ENCODE measurements at regions not wholly inside any gene's neighbourhood (a gene's known extent, or its start where the extent isn't known, plus 50 kb on each side); places are given as distances from the start of the nearest gene placed in this dataset.
"Not testable (repeated sequence)": the region's sequence is repeated elsewhere in the genome, so short reads cannot be mapped to it uniquely, and the experiment has no call there.

DNA sequence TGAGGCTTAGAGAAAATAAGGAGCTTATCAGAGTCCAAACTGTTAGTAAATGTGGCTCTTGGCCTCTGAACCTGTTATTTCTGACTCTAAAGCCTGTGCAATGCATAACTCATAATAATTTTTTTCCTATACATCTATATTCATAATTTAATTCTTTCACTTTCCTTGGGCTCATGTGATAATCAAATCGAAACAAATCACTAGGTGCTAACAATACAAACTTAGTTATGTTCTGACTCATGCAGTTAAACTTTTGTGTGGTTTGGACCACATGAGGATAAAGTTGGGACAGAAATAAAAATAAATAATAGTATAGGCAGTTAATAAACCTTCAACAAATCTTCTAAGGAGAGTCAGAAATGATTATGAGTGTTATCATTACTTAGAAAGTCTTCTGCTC, 1629.0 kb downstream of the OLFM4 start:
- ChIA-PET CTCF (no interaction called here), POLR2A (no interaction called here)

DNA sequence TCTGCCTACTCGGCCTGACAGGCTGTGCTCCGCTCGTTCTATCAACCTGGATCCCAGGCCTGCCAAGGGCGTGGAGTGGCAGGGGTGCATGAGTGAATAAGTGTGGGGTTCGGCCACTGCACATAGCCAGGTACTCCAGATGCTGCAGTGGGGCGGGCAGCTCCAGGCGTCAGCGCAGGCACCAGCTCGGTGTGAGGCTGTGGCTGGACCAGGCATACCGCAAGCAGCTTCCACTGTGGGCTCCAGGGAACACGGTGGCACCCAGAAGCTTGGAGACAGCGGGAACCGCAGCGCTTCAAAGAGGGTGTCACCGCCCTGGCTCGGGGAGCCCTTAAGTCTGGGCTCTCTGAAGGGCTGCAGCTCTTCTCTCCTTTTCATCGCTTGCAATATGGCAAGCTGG, 1630.2 kb downstream of the OLFM4 start:
- ChIA-PET POLR2A (no interaction called here), CTCF (no interaction called here)

DNA sequence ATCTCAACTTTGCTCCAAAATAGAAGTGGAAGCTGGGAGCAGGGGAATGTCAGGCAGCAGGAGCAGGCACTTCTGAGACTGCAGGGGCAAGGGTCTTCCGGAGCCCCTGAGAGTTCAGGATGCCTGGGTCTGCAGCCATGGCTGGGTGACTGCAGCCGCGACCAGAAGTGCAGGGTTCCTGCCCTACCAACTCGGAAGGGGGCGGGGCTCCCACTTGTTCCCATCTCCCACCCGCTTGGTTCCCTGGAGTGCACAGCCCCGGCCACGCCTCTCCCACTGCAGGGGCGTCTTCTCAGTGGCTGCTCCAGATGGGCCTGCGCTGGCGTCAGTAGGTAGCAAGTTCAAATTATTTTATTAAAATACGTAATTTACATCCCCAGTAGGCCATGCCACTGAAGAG, 1631.7 kb downstream of the OLFM4 start:
- CTCF ChIA-PET = no interaction called here
- POLR2A ChIA-PET = no interaction called here

DNA sequence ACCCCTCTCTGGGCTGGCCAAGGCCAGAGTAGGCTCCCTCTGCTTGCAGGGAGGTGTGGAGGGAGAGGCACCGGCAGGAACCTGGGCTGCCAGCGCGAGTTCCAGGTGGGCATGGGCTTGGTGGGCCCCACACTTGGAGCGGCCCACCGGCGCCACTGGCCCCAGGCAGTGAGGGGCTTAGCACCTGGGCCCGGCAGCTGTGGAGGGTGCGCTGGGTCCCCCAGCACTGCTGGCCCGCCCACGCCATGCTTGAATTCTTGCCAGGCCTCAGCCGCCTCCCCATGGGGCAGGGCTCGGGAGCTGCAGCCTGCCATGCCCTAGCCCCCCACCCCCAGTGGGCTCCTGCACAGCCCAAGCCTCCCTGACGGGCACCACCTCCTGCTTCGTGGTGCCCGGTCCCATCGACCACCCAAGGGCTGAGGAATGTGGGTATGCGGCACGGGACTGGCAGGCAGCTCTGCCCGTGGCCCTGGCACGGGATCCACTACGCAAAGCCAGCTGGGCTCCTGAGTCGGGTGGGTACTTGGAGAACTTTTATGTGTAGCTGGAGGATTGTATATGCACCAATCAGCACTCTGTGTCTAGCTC, 1648.0 kb downstream of the OLFM4 start:
- ChIA-PET POLR2A (no interaction called here), CTCF (no interaction called here)

DNA sequence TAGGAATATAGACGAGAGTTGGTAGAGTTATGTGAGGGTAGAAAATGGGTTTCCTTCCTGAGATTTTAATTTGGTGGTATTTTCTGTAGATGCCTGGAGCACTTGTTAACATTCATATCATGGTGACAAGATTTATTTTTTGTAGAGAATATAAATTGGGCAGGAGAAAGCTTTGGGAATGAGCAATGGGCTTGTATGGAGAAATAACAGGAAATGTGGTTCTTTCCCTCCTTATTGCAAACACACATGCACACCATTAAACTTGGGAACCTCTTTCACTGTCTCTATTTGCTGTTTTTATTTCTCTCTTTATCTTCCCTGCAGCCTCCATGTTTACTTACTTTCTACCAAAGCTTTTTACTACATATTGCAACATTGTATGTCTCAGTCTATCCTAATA, 1653.6 kb downstream of the OLFM4 start:
- POLR2A ChIA-PET = no interaction called here
- CTCF ChIA-PET = no interaction called here

DNA sequence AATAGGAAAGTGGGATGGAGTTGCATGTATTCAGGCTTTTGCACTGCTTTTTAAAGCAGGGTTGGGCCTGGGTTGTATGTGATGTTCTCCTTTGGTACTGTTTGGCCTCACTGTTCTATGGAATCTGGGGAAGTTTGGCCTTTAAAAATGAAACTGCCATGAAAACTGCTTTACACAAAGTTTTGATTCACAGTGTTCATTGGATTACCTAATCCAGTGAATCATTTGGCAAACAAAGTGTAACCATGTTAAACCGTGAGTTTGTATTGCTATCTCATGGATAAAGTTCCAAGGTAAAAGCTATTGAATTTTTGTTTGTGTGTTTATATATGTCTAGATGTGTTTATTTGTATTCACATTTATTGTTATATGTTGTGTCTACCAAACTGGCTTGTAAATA, 1658.6 kb downstream of the OLFM4 start:
- ChIA-PET POLR2A (no interaction called here), CTCF (no interaction called here)

DNA sequence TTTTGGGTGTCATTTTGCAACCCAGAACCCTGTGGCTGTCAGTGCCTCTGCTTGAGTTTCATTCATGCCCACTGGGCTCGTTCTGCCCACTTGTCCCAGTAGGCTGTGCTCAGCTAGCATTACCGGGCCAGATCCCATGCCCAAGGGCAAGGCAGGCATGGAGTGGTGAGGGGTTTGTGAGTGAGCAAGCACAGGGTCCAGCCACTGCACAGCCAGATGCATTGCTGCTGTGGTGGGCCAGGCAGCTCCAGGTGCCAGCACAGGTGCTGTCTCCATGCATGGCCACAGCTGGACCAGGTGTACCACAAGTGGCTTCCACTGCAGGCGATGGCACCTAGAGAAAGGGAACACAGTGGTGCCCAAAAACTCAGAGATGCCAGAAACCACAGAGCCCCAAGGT, 1671.2 kb downstream of the OLFM4 start:
- ChIA-PET POLR2A (no interaction called here), CTCF (no interaction called here)

DNA sequence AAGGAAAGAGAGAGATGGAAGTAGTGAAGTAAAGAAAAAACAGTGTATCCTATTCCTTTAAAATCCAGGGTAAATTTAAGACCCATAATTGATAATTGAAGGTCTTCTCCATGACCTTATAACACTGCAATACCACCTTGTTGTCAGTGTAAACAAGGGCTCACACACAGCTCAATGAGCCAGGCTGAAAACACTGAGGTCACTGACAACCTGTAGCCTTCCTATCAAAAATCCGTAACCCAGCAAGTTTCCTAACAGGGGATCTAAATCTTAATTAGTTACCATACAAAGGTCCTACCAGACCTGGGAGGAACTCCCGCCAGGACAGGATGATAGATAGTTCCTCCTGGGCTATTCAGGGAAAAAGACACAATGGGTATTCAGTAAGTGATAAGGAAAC, 1677.1 kb downstream of the OLFM4 start:
- CTCF ChIA-PET = no interaction called here
- POLR2A ChIA-PET = no interaction called here

DNA sequence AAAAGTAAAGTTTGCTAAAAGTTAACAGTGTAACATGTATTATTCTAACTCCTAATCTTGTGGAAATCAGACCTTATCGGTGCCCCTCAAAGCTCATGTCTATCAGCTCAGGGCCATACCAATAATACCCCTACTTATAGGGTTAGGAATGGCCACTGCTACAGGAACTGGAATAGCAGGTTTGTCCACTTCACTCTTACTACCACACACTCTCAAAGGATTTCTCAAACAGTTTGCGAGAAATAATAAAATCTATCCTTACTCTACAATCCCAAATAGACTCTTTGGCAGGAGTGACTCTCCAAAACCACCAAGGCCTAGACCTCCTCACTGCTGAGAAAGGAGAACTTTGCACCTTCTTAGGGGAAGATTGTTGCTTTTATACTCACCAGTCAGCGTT, 1677.7 kb downstream of the OLFM4 start:
- POLR2A ChIA-PET = no interaction called here
- CTCF ChIA-PET = no interaction called here

DNA sequence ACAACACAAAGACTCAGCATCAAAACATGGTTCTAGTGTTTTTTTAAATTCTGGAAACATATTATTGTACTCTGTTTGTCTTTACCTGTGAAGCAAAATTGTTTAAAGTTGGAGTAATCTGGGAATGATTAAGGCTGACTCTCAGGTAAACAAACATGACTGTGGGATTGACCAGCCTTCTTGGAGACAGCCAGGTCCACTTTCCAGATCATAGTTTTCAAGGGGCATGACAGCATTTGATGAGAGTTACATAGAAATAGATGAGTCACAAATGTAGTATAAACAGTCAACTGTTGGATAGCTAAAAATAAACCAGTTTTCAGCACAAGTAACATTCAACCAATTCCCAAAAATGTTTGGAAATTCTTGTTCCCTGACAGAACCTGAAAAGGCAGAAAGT, 1680.9 kb downstream of the OLFM4 start:
- CTCF ChIA-PET = no interaction called here
- POLR2A ChIA-PET = no interaction called here

DNA sequence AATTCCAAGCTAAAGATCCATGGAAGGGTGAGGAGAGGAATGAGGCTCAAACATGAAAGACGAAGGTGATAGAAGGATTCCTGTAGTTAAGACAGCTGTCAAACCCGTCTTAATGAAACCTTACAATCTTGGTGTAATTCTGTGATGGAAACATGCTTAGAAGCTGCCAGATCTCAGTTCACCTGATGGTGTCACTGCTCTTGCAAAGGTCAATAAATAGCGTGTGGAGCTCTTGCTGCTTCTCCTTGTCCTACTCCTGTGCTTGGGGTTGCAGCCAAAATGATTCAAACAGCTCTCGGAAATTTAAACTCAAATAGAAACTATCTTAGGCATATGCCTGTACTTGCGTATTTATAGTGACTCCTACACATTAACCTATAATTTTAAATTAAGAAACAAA, 1705.0 kb downstream of the OLFM4 start:
- ChIA-PET POLR2A (no interaction called here), CTCF (no interaction called here)

DNA sequence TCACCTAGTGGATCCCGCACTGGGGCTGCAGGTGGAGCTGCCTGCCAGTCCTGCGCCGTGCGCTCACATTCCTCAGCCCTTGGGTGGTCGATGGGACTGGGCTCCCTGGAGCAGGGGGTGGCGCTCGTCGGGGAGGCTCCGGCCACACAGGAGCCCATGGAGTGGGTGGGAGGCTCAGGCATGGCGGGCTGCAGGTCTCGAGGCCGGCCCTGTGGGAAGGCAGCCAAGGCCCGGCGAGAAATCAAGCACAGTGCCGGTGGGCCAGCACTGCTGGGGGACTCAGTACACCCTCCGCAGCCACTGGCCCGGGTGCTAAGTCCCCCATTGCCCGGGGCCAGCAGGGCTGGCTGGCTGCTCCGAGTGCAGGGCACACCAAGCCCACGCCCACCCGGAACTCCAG, 1708.6 kb downstream of the OLFM4 start:
- CTCF ChIA-PET, POLR2A ChIA-PET: not testable (repeated sequence)

DNA sequence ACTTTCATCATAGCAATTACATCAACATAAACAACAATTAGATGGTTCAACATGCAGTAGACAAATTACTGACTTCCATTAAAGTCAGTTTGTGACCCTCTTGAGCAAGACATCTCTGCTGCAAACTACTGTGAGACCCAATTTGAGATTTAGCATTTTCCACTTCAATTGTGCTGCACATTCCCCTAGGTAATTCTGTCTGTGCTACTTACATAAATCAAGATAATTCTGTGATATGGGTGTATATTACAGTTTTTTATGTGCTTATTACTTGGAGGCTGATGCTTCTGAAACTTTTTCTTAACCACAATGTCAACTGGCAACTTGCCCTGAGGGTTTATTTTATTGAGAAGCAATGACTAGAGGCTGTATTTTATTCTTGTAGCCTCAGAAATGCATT, 1714.4 kb downstream of the OLFM4 start:
- POLR2A ChIA-PET = no interaction called here
- CTCF ChIA-PET = no interaction called here

DNA sequence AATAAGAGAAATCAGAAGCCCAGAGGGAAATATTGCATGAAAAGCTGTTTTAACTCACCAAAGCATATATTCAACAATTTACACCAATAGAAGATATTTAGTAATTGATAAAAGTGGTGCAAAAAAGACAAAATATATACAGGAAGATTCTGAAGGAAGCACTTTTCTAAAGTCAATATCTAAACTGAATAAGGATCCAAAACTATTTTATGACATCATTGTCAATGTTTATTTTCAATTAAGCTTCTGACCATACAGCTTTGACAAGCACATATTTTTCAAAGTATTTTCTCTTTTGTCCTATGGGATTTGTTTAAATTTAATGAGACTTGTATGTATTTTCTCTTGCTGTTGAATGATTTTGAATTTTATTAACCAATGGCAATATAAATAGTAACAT, 1716.1 kb downstream of the OLFM4 start:
- ChIA-PET CTCF (no interaction called here), POLR2A (no interaction called here)

DNA sequence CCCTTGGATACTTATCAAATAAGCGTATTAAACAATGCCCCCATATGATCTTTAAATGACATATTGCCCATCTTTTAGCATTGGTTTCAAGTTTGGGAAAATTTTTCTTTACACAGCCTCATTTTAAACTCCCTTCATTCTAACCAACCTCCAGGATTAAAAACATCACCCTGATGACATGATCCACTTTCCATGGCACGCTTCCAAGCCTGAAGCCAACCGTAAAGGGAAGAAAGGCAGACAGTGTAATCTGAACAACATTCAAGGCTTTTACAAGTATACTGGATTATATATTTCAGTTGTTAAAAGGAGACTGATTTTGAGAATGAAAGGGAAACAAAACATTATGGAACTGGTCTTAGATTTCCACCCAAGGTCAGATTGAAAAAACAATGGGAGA, 1721.9 kb downstream of the OLFM4 start:
- CTCF ChIA-PET = no interaction called here
- POLR2A ChIA-PET = no interaction called here

DNA sequence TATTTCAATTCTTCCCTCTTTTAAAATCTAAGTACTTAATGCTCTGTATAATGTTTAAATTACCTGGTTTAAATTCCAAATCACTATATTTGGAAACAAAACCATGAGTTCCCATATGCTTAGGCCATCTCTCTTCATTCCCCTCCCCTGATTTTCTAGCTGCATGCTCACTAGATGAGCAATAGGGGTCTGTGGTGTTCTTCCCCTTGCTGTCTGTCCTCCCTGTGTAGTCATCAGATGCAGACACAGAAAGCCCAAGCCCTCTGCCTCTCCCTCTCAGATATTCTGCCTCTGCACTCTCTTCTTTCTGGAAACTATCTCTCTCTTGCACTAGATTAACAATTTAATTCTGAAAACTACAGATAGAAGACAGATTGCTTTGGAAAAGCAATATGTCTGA, 1730.2 kb downstream of the OLFM4 start:
- ChIA-PET CTCF (no interaction called here), POLR2A (no interaction called here)

DNA sequence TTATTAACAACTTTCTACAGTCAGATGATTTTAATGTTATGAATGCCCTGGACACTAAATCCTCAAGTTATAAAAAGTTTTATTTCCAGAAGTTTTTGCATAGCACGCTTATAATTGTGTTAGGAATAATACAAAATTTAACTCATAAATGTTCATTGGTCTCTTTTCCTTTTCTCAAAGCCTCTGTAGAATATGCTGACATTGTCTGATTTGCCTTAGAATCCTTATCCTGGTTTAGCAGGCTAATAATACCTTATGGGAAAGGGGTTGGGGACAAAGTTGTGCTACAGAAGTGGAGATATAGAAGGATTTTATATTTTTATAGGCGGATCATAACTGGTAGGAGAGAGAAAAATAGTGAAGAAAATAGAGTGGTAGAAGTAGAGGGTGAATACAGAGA, 1739.6 kb downstream of the OLFM4 start:
- CTCF ChIA-PET = no interaction called here
- POLR2A ChIA-PET = no interaction called here

DNA sequence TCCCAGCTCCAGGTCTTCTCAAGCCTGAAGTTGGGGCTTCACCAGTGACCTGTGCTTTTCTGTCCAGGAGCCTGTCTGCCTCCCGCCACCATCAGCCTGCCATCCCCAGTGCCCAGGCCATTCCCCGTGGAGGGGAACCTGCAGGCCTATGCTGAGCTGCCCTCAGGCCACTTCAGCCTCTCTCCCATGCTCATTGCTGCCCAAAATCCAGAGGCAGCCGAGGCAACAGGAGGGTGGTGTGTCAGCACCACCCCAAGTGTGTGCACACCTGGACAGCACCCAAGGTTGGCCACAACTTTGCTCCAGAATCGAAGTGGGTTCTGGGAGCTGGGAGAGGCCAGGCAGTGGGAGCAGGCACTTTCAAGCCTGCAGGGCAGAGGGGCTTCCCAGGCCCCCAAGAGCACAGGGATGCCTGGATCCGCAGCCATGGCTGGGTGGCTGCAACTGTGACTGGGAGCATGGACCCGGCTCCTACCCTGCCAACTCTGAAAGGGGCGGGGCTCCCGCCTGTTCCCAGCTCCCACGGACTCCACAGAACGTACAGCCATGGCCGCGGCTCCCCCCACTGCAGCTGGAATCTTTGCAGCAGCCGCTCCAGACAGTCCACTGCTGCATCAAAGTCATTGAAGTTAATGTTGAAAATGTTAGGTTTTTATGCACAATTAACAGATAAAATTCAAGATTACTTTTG, 1747.0 kb downstream of the OLFM4 start:
- POLR2A ChIA-PET = no interaction called here
- CTCF ChIA-PET = no interaction called here

DNA sequence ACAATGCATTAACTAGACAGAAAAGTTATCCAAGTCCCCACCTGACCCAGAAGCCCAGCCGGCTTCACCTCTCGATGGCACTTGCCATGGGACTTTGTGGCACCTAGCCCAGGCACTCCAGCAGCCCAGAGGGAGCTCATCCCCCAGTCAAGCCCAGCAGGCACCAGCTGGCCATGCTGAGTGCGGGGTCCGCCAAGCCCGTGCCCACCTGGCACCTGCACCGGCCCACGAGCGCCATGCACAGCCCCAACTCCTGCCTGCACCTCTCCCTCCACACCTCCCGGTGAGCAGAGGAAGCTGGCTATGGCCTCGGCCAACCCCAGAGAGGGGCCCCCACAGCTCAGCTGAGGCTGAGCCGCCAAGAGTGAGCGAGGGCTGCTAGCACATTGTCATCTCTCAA, 1759.1 kb downstream of the OLFM4 start:
- CTCF ChIA-PET = no interaction called here
- POLR2A ChIA-PET = no interaction called here

DNA sequence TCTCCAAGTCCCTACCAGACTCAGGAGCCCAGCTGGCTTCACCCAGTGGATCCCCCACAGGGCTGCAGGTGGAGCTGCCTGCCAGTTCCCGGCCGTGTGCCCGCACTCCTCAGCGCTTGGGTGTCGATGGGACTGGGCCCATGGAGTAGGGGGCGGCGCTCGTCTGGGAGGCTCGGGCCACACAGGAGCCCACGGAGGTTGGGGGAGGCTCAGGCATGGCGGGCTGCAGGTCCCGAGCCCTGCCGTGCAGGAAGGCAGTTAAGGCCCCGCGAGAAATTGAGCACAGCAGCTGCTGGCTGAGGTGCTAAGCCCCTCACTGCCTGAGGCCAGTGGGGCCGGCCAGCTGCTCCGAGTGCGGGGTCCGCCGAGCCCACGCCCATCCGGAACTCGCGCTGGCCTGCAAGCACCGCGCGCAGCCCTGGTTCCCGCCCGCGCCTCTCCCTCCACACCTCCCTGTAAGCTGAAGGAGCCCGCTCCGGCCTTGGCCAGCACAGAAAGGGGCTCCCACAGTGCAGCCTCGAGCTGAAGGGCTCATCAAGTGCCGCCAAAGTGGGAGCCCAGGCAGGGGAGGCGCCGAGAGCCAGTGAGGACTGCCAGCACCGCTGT, 1771.1 kb downstream of the OLFM4 start:
- CTCF ChIA-PET = no interaction called here
- POLR2A ChIA-PET = no interaction called here

DNA sequence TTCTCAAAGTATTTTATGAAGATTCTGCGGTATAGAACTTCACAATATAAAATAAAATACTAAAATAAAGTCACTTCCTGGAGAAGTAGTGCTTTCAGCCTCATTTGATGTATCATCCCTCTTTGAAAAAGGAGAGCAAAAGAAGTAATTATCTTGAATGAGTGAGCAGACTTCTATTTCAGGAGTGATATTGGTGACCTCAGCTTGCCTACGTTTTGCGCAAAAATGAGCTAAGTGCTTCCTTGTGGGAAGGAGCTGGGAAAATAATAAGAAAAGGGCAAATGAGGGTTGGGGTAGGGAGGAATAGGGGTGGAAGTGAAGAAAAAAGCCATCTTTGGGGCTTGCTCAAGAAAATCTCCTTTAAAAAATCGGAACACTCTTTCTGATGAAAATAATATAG, 1773.6 kb downstream of the OLFM4 start:
- ChIA-PET CTCF (no interaction called here), POLR2A (no interaction called here)

DNA sequence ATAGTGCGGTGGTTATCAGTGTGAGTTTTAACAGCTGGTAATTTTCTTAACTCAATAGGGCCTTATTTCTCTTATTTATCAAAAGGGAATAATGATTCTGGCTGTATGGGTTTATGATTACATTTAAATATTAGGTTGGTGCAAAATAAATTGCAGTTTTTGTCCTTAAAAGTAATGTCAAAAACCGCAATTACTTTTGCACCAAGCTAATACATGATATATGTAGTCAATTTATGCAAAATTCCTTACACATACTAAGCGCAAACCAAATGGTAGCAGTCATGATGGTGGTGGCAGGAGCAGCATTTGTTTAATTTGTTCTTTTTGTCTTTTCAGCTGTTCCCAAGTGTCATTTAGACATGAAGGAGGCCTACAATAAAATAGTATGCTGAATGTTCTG, 1777.1 kb downstream of the OLFM4 start:
- POLR2A ChIA-PET = no interaction called here
- CTCF ChIA-PET = no interaction called here
